CD4-positive, alpha-beta T cell treated with Interleukin-15 for 4 hours (primary cell): ENCODE measurements at regions not wholly inside any gene's neighbourhood (a gene's known extent, or its start where the extent isn't known, plus 50 kb on each side); places are given as distances from the start of the nearest gene placed in this dataset.
"Not testable (repeated sequence)": the region's sequence is repeated elsewhere in the genome, so short reads cannot be mapped to it uniquely, and the experiment has no call there.

Experiments used
- DNase-seq: peaks from one replicate; pipeline ENCODE4 v3.0.0-alpha.2; 2020; ENCODE audit warnings: low spot score

DNA sequence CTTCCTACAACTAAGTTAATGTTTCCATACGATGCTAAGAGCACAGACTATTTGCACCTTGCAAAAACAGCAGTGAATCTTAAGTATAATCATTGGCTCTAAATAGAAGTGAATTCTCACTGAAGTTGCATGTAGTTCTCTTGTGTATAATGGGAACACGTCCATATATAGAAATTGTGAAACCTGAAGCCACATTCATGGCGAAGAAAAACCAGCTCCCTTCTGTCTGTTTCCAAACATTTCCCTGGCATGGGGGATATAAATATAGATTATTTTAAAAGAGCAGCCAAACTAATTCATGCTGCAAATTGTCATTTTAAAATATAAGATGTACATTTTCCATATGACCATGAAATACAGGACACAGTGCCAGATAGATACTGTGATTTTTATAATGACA lies 71.1 kb downstream of the TRAM1L1 start:
- DNase-seq, result no peak

DNA sequence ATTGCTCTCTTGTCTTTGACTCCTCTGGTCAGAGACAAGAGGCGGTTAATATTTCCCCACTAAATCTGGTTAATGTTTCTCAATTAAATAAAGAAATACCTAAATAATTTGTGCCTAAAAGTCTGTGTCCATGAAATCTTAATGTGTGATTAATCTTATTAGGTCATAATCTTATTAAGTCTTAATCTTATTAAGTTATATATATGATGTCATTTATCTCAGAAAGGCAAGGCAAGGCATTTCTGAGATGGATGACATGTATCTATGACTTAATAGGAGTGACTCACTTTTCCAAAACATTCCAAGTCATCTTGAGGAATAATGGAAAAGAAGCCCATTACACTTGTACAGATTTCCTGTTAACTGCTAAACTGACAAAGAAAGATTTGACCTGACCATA lies 74.7 kb downstream of the TRAM1L1 start:
- DNase-seq, result no peak

DNA sequence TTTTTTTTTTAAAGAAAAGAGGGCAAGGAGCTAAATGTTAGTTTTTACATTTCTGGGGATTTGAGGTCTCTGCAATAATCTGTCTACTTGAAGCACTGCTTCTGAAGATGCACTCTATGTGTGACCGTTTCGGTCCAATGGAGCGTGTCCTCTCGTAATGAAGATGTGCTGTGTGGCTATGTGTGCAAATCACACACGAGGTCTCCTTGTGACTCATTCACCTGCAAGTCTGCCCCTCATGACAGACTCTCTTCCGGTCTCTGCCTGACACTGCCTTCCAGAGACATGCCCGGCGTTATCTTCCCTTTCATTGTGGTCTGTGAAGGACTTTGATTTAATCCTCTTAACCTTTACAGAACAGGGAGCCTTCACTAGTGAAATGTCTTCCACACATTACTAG lies 84.3 kb downstream of the TRAM1L1 start:
- DNase-seq, result no peak

DNA sequence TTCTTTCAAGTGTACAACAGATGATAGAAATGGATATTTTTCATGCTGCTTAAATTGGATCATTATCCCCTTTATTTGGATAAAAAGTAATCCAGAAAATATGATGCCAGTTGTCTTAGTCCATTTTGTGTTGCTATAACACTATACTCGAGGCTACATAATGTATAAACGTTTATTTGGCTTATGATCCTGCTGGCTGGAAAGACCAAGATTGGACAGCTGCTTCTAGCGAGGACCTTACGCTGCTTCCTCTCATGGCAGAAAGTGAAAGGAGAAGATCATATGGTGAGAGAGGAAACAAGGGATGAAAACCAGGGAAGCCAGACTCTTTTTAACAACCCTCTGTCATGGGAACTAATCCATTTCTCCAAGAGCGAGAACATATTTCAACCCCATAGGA lies 102.7 kb downstream of the TRAM1L1 start:
- no peak for DNase-seq

DNA sequence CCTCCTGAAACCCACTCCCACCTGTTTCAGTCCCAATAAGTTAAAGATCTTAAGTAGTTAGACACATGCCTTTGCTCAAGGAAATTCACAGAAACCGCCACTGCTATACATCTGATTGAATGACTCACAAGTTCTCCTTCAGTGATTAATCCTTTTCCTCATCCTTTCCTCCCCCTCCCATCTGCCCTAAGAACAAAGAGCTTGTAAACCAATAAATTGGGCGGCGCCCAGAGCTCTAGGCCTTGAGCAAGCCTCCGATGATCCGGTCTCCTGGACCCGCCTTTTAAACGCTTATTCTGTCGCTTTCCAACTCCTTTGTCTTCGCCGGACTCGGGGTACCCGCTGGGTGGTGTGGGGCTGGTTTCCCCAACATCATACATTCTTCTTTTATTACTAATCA lies 104.9 kb downstream of the TRAM1L1 start:
- DNase-seq, result not testable (repeated sequence)

DNA sequence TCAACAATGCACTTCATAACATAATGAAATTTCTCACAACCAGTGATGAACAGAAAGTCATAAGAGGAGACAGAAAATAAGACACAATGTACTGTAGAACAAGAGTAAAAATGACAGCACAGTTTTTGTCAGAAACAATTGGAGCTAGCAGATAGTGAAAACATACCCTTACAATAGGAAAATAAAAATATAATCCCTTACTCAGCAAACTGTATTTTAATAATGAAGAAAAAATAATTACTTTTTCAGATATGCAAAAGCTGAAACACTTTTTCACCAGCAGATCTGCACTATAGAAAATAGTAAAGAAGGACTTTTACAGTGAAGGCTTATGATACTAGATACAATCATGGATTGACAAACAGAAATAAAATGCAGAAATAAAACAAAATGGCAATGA lies 126.3 kb downstream of the TRAM1L1 start:
- DNase-seq, result no peak

DNA sequence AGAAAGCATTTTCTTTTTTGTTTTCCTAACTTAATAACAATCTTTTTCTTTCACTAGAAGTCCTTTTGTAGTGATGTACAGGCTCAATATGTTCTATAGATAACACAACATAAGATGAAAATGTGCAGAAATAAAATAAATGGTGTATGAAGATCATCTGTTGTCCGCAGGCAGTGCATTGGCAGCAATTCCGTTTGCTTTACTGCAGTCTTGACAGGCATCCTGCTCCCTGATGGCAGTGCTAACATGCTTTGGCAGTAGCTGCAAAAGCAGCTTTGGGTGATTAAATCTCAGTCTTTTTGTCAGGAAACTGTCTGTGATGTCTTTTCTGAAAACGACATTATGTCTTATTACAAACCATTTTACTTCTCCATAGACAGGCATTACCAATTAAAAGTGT lies 131.4 kb downstream of the TRAM1L1 start:
- DNase-seq, result no peak

DNA sequence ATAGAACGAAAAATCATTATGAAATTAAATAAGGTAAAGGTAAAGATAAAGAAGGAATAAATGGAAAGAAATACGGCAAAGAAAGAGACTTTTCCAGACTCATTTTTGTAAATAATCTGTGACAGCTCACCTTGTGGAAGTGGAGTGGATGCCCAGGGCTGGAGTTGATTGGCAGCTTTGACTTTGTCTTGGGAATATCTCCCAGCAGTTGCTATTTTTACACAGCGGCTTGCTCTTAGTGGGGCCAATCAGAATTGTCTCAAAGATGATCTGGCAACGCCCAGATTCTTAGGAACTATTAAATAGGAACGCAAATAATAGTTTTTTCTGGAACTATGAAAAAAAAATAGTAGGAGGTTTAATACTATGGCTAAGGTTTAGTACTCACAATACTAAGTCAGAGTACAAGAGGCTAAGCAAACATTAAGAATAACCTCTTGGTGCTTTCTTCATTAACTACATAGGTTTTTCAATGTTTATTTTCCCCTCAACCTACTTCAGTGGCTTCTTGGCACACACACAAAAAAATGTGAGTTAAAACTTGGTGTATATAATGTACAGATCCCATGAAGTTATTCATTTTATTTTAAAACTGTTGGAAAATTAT lies 132.7 kb downstream of the TRAM1L1 start:
- no peak for DNase-seq

DNA sequence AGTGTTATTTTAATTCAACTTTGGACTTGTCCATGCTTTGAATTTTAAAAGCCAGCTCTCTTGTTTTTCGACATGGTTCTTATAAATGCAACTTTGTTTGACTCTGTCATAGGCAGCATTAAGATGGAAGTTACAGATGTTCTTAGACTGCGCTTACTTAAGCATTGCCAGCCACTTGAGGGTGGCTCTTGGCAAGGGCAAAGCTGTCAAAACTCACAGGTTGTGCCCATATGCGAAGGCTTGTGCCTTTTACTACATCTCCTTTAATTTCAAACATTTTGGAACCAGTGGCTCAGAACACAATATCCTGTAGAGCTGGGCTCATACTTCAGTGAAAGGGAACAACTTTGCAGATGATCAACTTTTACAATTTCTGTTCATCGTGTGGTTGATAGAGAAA lies 135.5 kb downstream of the TRAM1L1 start:
- no peak for DNase-seq

DNA sequence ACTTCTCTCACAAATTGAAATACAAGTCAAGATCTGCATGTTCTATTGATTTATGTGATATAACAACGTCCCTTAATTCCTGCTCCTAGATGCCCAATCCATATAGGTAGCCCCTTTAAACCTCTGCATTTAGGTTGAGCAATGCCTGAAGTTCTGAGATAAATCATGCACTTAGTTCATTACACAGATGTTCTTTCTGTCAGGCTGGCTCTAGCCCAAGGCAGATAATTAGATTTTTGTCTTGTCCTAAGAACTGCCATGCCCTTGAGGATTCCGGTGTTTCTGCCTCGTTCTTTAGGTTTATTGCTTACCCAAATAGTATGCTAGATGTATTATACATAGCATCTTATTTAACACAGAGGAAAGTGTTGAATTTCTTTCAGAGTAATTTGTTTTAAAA lies 143.1 kb downstream of the TRAM1L1 start:
- no peak for DNase-seq

DNA sequence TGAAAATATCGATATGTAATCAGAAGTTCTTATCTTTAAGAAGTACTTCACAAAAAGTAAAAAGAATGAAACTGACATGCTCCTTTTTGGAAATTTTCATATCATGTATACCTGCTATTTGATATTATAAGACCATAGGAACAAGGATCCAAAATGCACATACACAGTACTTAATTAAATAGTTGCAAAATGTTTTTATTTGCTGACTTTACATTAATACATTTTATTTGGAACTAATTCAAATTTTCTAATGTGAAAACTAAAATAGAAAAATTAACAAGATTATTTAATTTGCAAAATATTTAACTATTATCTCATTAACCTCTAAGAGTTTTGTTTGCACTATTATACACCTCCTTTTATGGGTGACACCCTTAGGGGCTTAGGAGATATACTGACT lies 155.0 kb downstream of the TRAM1L1 start:
- no peak for DNase-seq

DNA sequence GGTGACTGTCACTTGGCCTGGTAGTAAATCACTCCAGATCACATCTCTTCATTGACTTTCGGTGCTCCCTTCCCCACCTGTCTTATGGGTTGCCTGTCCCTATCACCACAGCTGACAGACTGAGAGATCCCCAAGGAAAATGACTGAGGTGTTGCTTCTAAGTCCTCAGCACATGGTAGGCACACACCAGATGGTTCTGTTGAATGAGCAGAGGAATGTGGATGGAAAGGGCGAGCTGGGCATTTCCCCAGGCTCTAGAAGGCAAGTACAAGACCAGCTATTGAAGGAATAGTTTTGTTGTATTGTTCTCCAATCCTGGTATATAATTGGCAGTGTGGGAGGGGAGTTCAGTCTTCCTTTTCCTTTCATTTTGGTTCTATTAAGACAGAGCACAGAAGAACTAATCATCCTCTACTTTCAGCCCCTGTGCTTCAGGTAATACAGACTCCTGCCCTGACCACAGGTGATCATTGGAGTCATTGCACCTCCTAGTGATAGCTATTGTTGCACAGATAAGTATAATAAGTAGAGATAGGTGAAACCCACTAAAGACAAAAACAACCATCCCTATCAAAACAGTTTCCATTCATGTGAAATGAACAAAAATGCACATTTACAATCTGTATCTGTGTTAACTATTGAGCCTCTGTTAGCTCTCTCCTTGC lies 158.6 kb downstream of the TRAM1L1 start:
- DNase-seq, result no peak

DNA sequence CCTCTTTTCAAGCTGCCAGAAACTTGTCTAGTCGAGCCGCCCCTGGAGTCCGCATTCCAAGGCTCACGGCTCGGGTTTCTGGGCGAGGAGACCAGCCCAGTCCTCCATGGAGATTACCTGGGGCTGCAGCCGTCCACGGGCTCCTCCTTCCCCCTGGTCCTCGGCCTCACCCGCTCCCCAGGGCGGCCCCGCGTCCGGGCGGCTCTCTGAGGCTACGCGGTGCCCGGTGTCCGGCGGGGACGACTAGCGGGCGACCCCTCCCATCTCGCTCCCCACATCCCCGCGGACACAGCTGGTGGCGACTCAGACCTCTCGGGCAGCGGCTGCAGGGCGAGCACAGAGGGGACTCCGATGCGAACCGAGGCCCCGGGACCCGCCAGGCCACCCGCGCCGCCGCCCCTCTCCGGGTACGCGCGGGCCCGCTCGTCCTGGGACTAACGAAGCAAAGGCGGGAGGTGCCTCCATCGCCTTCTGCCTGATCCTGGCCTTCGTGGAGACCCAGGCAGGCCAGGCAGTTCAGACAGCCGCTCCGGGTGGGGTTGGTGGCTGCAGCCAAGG lies 159.4 kb downstream of the TRAM1L1 start:
- no peak for DNase-seq

DNA sequence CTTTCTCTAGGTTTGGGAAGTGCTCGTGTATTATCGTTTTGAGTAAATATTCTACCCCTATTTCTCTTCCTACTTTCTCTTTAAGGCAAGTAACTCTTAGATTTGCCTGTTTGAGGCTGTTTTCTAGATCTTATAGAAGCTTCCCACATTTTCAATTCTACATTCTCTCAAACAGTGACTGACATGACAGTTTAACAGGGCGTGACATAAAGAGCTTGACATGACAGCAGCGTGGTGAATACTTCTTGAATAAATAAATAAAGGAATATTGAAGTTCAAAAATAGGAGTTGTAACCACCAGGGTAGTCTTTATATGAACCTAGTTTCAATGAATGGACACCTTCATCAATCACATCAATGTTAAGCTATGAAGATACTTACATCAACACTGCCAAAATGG lies 162.0 kb downstream of the TRAM1L1 start:
- DNase-seq, result no peak

DNA sequence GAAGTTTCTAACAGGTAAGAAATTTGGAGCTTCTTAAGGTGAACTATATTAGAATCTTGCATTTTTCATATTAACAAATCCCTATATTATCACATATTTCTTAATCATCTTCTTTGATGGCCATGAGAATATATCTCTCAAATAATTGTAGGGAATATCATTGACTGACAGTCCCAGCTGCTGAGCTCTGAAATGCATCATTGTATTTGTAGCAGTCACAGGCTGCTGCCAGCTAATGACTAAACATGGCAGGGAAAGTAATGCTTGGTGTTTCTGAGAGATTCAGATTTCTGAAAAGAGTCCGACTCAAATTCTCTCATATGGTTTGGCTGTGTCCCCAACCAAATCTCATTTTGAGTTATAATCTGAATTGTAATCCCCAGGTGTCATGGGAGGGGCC lies 171.9 kb downstream of the TRAM1L1 start:
- no peak for DNase-seq

DNA sequence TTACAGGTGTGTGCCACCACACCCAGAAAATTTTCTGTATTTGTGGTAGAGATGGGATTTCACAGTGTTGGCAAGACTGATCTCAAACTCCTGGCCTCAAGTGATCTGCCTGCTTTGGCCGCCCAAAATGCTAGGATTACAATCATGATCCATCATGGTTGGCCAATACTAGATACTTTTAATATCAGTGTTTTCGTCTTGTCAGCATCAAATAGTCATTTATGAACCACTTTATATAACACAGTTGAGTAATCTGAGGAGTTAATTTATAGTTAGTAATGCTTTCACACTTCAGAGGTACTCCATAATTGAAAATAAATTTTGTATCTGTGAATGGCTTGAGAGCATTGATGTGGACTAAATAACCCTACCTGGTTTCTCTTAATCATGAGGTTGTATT lies 178.6 kb downstream of the TRAM1L1 start:
- no peak for DNase-seq

DNA sequence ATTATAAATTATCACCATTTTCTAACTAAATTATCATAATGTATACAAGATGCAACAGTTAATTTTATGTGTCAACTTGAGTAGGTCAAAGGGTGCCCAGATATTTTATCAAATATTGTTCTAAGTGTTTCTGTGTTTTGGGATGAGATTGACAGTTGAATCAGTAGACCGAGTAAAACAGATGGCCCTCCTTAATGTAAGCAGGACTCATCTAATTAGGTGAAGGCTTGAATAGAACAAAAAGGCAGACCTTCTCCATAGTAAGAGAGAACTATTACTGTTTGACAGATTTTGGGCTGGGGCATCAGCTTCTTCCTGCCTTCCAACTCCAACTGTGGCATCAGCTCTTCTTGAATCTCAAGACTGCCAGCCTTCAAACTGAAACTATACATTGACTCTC lies 185.8 kb downstream of the TRAM1L1 start:
- DNase-seq, result no peak

DNA sequence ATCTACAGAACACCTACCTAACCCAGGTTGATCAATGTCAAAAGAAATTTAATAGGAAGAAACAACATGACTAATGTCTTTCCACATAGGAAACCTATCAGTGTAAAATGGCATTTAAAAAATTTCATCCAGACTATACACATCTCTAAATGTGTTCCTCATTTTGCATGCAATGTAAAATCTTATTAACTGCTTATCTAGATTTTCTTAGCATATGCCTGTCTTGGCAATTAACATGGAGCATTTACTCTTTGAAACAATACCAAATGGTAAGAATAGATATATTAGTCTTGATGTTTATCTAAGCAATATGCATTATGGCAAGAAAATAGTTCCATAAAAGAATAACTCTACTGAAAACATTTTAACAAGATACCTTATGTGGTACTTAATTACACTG lies 199.8 kb downstream of the TRAM1L1 start:
- DNase-seq, result no peak

DNA sequence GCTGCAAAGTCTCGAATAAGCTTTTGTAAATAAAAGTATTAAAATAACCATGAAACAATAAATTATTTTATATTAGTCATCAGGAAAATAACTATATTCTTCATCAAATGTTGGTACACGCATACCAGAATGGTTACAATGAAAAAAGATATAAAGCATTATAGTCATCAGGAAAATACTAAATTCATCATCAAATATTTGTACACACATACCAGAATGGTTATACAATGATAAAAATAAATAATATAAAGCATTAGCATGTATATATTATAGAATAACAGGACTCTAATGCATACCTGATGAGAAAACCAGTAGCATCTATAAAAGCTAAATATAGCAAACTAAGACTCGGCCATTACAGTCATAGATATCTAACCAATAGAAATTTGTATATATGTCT lies 202.9 kb downstream of the TRAM1L1 start:
- no peak for DNase-seq

DNA sequence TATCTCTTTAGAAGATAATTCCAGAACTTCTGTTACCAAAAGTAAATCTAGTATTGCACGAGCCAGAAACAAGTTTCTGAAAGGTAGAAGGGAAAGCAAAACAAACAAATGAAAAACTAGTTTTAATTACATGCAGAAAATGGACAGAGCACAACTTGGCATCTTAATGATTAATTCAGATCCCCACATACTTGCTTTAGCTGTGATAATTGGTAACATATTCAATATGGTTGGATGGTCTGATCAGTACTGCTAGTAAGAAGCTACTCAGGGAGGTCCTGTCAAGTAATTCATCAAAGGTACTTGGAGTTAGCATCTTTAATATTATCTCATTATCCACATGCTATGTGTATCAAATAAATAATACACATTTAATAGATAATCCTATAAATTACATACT lies 204.3 kb downstream of the TRAM1L1 start:
- no peak for DNase-seq

DNA sequence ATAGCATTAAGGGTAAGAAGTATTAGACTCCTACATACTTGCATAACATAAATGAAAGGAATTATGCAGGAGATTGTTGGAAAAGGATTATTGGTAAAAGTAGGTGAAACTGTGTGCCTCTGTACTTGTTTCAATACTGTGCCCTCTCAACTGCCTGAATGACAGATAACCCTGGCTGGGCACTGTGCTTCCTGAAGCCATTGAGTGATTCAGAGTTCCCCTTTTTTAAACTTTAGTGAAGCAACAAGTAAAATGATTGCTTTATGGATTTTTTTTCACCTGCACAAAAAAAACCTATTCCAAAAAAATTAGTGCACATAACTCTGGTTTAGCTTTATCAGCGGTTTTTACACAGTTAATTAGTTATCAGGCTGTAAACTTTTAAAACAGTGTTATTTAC lies 204.8 kb downstream of the TRAM1L1 start:
- no peak for DNase-seq

DNA sequence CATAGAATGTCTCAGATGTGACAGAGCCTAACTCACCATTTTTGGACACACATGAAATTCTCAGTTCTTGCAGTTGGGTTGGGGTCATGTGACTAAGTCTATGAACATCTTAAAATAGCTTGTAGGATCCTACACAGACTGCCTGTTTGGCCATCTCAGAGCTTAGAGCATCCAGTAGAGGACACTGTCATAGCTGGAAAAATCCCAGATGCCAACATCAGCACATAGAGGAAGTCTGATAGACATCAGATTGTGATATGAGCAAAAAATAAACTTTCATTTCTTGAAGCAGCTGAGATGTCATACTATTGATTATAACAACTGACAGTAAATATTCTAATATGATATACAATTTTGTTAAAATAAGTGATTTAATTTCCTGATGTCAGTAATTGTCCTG lies 207.1 kb downstream of the TRAM1L1 start:
- DNase-seq, result no peak

DNA sequence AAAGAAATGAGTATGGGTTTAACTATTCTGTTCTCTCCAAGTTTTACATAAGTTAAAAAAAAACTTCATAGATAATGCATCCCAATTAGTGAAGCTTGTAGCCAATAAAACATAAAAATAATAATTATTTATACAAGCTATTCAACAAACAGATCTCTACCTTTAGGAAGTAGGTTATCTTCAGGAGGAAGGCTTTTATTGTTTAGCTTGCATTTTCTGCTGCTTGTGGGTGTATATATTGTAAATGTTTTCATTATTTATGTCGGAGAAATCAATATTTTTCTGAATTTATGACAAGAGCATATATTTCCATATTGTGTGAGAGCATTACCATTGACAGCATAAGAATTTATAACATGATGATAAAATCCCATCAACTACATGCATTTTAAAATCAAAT lies 208.3 kb downstream of the TRAM1L1 start:
- no peak for DNase-seq

DNA sequence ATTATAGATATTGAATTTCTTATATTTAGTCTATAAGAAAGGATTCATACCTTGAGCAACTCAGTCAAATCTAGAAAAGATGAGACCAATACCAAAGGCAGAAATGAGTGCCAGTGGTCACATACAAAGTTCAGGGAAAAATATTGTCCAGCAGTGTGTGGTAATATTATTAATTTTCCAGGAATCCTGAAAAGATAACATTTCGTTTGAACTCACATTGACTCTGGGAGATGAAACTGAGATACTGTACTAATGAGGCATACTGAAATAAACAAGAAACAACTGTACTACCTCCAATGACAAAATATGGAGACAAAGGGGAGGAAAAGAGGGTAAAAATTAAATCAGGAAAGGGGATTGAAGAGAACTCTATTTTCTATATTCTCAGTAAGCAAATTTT lies 212.4 kb downstream of the TRAM1L1 start:
- no peak for DNase-seq
